Kidney epithelial cell (primary cell): ENCODE measurements at regions not wholly inside any gene's neighbourhood (a gene's known extent, or its start where the extent isn't known, plus 50 kb on each side); places are given as distances from the start of the nearest gene placed in this dataset.

Experiments
- DNase-seq: peaks from one replicate; pipeline ENCODE4 v3.0.0-alpha.2; 2010; ENCODE audit warnings: low read depth
- H3K27me3 ChIP-seq: 2 replicates; pipeline ENCODE4 v1.6.0; 2011; ENCODE audit warnings: low read length; ENCODE audit not compliant: control insufficient read depth, insufficient read depth
- H3K36me3 ChIP-seq: 2 replicates; pipeline ENCODE4 v1.5.1; 2011; ENCODE audit warnings: low read length; ENCODE audit not compliant: control insufficient read depth, insufficient read depth
- H3K4me3 ChIP-seq: 2 replicates; pipeline ENCODE4 v1.5.1; 2011; ENCODE audit warnings: low read depth, mild to moderate bottlenecking, control low read depth, low read length
- TF ChIP-seq, protein P1 (sequence below): IDR thresholded peaks from 2 replicates; pipeline ENCODE4 v1.5.1; 2011; ENCODE audit warnings: mild to moderate bottlenecking, moderate library complexity, low read length, control low read depth, inconsistent platforms; ENCODE audit not compliant: insufficient read depth, poor library complexity, severe bottlenecking

DNA sequence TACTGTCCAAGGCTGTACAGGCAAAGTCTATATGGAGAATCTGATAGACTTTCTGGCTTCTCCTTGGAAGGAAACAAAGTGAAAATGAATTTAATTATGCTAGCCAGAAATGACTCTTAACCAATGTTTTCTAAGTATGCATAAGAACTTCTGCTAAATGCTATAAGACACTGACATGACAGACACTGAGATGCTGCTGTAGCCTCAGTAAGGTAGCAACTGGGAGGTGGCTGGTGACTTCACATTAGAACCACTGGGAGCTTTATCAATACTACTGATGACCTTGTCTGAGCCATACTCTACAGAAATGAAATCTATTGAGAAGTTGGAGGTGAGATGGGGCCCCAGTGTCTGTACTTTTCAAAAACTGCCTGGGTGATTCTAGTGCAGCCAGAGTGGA lies 188.6 kb downstream of the ZNF365 start:
- Histone ChIP-seq H3K36me3 (no peaks in the 10 kb centered on the region), H3K4me3 (no peak overlapping the region), H3K27me3 (no peaks in the 10 kb centered on the region)
- DNase-seq = no peak
- TF ChIP-seq, protein P1, sequence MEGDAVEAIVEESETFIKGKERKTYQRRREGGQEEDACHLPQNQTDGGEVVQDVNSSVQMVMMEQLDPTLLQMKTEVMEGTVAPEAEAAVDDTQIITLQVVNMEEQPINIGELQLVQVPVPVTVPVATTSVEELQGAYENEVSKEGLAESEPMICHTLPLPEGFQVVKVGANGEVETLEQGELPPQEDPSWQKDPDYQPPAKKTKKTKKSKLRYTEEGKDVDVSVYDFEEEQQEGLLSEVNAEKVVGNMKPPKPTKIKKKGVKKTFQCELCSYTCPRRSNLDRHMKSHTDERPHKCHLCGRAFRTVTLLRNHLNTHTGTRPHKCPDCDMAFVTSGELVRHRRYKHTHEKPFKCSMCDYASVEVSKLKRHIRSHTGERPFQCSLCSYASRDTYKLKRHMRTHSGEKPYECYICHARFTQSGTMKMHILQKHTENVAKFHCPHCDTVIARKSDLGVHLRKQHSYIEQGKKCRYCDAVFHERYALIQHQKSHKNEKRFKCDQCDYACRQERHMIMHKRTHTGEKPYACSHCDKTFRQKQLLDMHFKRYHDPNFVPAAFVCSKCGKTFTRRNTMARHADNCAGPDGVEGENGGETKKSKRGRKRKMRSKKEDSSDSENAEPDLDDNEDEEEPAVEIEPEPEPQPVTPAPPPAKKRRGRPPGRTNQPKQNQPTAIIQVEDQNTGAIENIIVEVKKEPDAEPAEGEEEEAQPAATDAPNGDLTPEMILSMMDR = no peak

DNA sequence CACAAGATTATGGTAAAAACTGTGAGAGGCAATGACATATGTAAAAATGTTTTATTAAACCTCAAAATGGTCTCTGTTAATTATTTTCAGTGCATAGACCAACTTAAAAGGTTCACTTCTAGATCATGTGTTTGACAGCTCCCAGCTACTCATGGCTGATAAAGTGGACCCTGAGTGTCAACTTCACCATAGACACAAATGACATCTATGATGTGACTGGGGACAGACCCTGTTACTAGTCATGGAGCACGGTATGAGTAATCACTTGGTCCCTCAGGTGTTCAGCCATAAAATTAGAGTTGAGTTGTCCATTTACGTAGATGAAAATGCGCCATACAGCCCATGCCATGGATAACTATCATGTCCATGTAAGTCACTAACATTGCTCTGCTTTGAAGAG lies 199.8 kb downstream of the ZNF365 start:
- Histone ChIP-seq H3K4me3 (no peak overlapping the region), H3K27me3 (no peaks in the 10 kb centered on the region), H3K36me3 (no peaks in the 10 kb centered on the region)
- TF ChIP-seq, protein P1 = no peak
- no peak for DNase-seq

DNA sequence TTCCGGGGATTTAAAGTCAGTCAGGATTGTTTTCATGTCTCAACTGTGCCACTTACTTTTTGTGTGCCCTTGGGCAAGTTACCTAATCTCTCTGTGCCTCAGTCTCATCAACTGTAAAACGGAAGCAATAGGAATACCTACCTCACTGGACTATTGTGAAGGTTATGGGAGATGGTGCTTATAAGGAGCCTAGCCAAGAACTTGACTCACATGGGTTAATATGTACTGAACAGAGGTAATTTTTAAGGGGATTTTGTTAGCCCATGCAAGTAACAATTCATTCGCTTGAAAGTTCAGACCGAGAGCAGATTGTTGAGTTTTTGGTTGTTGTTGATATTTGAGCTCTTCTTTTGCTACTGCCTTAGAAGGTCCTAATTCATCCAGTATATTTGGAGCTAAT lies 202.9 kb downstream of the ZNF365 start:
- Histone ChIP-seq H3K36me3 (no peaks in the 10 kb centered on the region), H3K4me3 (no peak overlapping the region), H3K27me3 (no peaks in the 10 kb centered on the region)
- no peak for DNase-seq
- TF ChIP-seq, protein P1 = no peak

DNA sequence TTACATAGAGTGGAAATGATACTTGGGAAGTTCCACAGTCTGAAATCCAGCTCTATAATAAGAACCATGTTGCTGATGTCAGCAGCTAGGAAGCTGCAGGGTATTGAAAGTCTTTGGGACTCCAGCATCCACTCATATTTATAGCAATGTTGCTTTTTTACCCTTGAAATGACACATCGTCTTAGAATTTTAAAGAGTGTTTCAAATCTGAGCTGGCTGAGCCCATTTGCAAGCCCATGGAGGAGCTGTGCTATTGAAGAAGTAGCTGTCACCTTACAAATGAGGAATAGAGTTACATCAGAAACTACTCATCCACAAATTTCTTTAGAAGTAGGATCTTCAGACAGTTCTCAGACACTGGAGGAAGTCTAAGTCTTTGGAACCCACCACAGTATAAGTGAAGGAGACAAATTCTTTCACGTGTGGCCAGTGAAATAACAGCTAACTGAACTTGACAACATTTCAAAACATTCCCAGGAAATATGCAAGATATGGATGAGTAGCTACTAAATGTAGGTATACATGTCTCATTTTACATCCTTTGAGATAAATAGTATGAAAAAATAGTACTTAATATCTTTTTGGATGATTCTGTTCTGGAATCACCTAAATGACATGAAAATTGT lies 203.6 kb downstream of the ZNF365 start:
- no peak overlapping the region for H3K4me3 ChIP-seq
- DNase-seq = no peak
- TF ChIP-seq, protein P1 = no peak
- no peaks in the 10 kb centered on the region for H3K36me3 ChIP-seq
- no peaks in the 10 kb centered on the region for H3K27me3 ChIP-seq

DNA sequence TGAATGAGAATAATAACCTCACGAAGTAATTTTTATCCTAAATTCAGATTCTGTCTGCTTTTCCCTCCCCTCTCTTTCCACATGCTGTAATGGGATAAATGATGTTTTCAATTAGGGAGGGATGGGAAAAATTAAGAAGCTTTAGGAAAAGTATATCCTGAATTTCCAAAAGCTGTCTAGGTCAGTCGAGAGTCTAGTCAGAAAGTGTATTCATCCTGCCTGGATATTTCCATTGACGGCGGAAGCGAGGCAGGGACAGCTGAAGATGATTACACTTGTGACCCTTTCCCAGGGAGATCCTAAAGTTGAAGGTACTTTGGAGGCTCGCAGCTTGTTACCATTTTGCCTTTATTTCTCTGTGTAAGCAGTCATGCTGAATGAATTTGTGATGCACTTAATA lies 204.1 kb downstream of the ZNF365 start:
- no peaks in the 10 kb centered on the region for H3K36me3 ChIP-seq
- H3K4me3 ChIP-seq = no peak overlapping the region
- H3K27me3 ChIP-seq = no peaks in the 10 kb centered on the region
- TF ChIP-seq, protein P1 = no peak
- DNase-seq = no peak

DNA sequence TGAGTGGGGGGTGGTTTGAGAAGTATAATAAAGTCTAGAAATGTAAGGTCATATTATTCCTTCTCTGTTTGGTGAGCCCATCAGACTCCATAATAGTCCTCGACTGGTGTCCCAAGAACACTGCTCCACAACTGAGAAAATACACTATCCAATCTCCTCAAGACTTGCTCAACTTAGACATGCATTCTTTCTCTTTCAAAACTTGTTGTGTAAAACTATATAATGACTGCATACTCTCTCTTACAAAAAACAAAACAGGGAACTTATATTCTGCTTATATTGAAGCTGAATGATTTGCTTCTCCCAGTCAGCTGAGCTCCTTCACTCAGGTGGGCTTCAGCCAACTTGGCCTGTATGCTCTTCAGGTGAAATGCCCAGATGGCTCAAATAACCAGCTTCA lies 204.7 kb downstream of the ZNF365 start:
- Histone ChIP-seq H3K4me3 (no peak overlapping the region), H3K36me3 (no peaks in the 10 kb centered on the region), H3K27me3 (no peaks in the 10 kb centered on the region)
- TF ChIP-seq, protein P1 = no peak
- no peak for DNase-seq
